ENCODE measurements at regions not wholly inside any gene's neighbourhood (a gene's known extent, or its start where the extent isn't known, plus 50 kb on each side); places are given as distances from the start of the nearest gene placed in this dataset.
"Not testable (repeated sequence)": the region's sequence is repeated elsewhere in the genome, so short reads cannot be mapped to it uniquely, and the experiment has no call there.

- TF ChIP-seq CTCF (IDR thresholded peaks at IDR 0.05); EP300 (IDR thresholded peaks at IDR 0.05); POLR2A (IDR thresholded peaks at IDR 0.05; ENCODE audit: low read depth); POLR2AphosphoS5 (IDR thresholded peaks at IDR 0.05): not testable (repeated sequence)
Observed at GRCh38 chrY:18601287-18601686, 54.8 kb downstream of the HSFY1 start.
